Fibroblast of lung (primary cell): ENCODE measurements at regions not wholly inside any gene's neighbourhood (a gene's known extent, or its start where the extent isn't known, plus 50 kb on each side); places are given as distances from the start of the nearest gene placed in this dataset.

Experiments used
- DNase-seq, 2 donors: peaks; one replicate each; pipeline versions ENCODE4 v3.0.0 to v3.0.0-alpha.2; 2010; ENCODE audit warnings: low read depth in 2 of 2
- H2AFZ ChIP-seq: 2 replicates; pipeline ENCODE4 v1.5.1; 2012; ENCODE audit warnings: low read length, control low read depth, inconsistent platforms
- H3K27ac ChIP-seq: 2 replicates; pipeline ENCODE4 v1.5.1; 2011; ENCODE audit warnings: low read length, control low read depth; ENCODE audit not compliant: insufficient read depth
- H3K27me3 ChIP-seq: 2 replicates; pipeline ENCODE4 v1.5.1; 2011; ENCODE audit warnings: mild to moderate bottlenecking, low read length; ENCODE audit not compliant: control insufficient read depth, insufficient read depth
- H3K36me3 ChIP-seq: 2 replicates; pipeline ENCODE4 v1.5.1; 2011; ENCODE audit warnings: low read length; ENCODE audit not compliant: control insufficient read depth, insufficient read depth
- H3K4me1 ChIP-seq: 2 replicates; pipeline ENCODE4 v1.5.1; 2011; ENCODE audit warnings: low read length; ENCODE audit not compliant: control insufficient read depth, insufficient read depth; ENCODE audit errors: extremely low read depth
- H3K4me2 ChIP-seq: 2 replicates; pipeline ENCODE4 v1.5.1; 2011; ENCODE audit warnings: low read length, control low read depth; ENCODE audit not compliant: insufficient read depth; ENCODE audit errors: extremely low read depth
- H3K4me3 ChIP-seq, 4 experiments: fragments of 200-600 bp in 1 of 4; sonication (generic) in 1 of 4; replicated peaks in 1 of 4; 2 replicates each; pipeline ENCODE4 v1.5.1; 2011 to 2016; ENCODE audit warnings: low read length in 4 of 4, low read depth in 3 of 4, mild to moderate bottlenecking in 3 of 4, control low read depth in 2 of 4, inconsistent platforms in 1 of 4, mixed read lengths in 1 of 4; ENCODE audit not compliant: insufficient read depth in 1 of 4; ENCODE audit errors: control extremely low read depth in 1 of 4
- H3K79me2 ChIP-seq: 2 replicates; pipeline ENCODE4 v1.5.1; 2012; ENCODE audit warnings: mild to moderate bottlenecking, low read length, inconsistent platforms; ENCODE audit not compliant: control insufficient read depth, insufficient read depth
- H3K9ac ChIP-seq: 2 replicates; pipeline ENCODE4 v1.5.1; 2011; ENCODE audit warnings: mild to moderate bottlenecking, low read length, control low read depth; ENCODE audit not compliant: insufficient read depth
- H3K9me3 ChIP-seq: 2 replicates; pipeline ENCODE4 v1.5.1; 2012; ENCODE audit warnings: low read depth, low read length; ENCODE audit not compliant: control insufficient read depth, insufficient read depth
- H4K20me1 ChIP-seq: 2 replicates; pipeline ENCODE4 v1.5.1; 2011; ENCODE audit warnings: low read length; ENCODE audit not compliant: control insufficient read depth, insufficient read depth; ENCODE audit errors: extremely low read depth
- CTCF ChIP-seq, 2 donors: IDR thresholded peaks in 1 of 2; conservative IDR thresholded peaks in 1 of 2; 1 replicate in 1 of 2; 2 replicates in 1 of 2; pipeline ENCODE4 v1.5.1; 2011 to 2012; ENCODE audit warnings: low read length in 2 of 2, control low read depth in 1 of 2, inconsistent platforms in 1 of 2, low read depth in 1 of 2, mild to moderate bottlenecking in 1 of 2
- EZH2 ChIP-seq: IDR thresholded peaks from 2 replicates; pipeline ENCODE4 v1.5.1; 2012; ENCODE audit warnings: low read length, control low read depth, mild to moderate bottlenecking; ENCODE audit errors: missing control alignments

GRCh38 chr10:112080231-112080630 is 103.3 kb downstream of the GPAM start:
- Histone ChIP-seq H3K4me1 (no peaks in the 10 kb centered on the region), H4K20me1 (no peaks in the 10 kb centered on the region)

GRCh38 chr10:112082120-112082519 is 101.4 kb downstream of the GPAM start:
- Histone ChIP-seq H3K27ac (no peak overlapping the region), H3K9me3 (no peaks in the 10 kb centered on the region), H3K27me3 (no peaks in the 10 kb centered on the region), H3K4me3 (no peak overlapping the region), H3K9ac (no peak overlapping the region), H3K79me2 (no peaks in the 10 kb centered on the region), H3K4me1 (no peaks in the 10 kb centered on the region), H3K36me3 (no peaks in the 10 kb centered on the region), H3K4me2 (no peak overlapping the region), H2AFZ (no peak overlapping the region), H4K20me1 (no peaks in the 10 kb centered on the region)
- no peak for TF ChIP-seq EZH2
- no peak for TF ChIP-seq CTCF (conservative IDR thresholded peaks at IDR 0.05 in 1 of 2, IDR thresholded peaks at IDR 0.05 in 1 of 2; ENCODE audit: low read depth in 1 of 2, low read length in 2 of 2)
- DNase-seq: no peak

More at GRCh38 chr10:112080231-112080630, 103.3 kb downstream of the GPAM start:
- TF ChIP-seq CTCF (conservative IDR thresholded peaks at IDR 0.05 in 1 of 2, IDR thresholded peaks at IDR 0.05 in 1 of 2; ENCODE audit: low read depth in 1 of 2, low read length in 2 of 2) (no peak), EZH2 (no peak)
- Histone ChIP-seq H3K4me2 (no peak overlapping the region), H3K9me3 (no peaks in the 10 kb centered on the region), H3K36me3 (no peaks in the 10 kb centered on the region), H3K79me2 (no peaks in the 10 kb centered on the region), H3K27ac (no peak overlapping the region), H3K4me3 (no peak overlapping the region), H3K9ac (no peak overlapping the region), H2AFZ (no peak overlapping the region), H3K27me3 (no peaks in the 10 kb centered on the region)
- no peak for DNase-seq

- no peaks in the 10 kb centered on the region for H3K4me1 ChIP-seq
- no peak overlapping the region for H3K27ac ChIP-seq
- no peak overlapping the region for H3K4me2 ChIP-seq
- H3K79me2 ChIP-seq: no peaks in the 10 kb centered on the region
- H3K36me3 ChIP-seq: no peaks in the 10 kb centered on the region
- H3K9ac ChIP-seq: no peak overlapping the region
- no peak overlapping the region for H3K4me3 ChIP-seq
- H3K9me3 ChIP-seq: no peaks in the 10 kb centered on the region
- DNase-seq: no peak
- no peaks in the 10 kb centered on the region for H3K27me3 ChIP-seq
- no peak overlapping the region for H2AFZ ChIP-seq
- TF ChIP-seq CTCF (conservative IDR thresholded peaks at IDR 0.05 in 1 of 2, IDR thresholded peaks at IDR 0.05 in 1 of 2; ENCODE audit: low read depth in 1 of 2, low read length in 2 of 2) (no peak), EZH2 (no peak)
- H4K20me1 ChIP-seq: no peaks in the 10 kb centered on the region
Observed at GRCh38 chr10:112083472-112083871, 100.1 kb downstream of the GPAM start.
